Adipocyte (in vitro differentiated cells): ENCODE measurements at regions not wholly inside any gene's neighbourhood (a gene's known extent, or its start where the extent isn't known, plus 50 kb on each side); places are given as distances from the start of the nearest gene placed in this dataset.

ENCODE experiments used
- DNase-seq: peaks from one replicate; pipeline ENCODE4 v3.0.0-alpha.2; 2015; ENCODE audit warnings: low read depth
- H3K27me3 ChIP-seq: replicated peaks from 2 replicates; pipeline ENCODE4 v1.7.0; 2013; ENCODE audit warnings: mild to moderate bottlenecking, low read length, moderate library complexity; ENCODE audit not compliant: control insufficient read depth, insufficient read depth
- H3K36me3 ChIP-seq: 2 replicates; pipeline ENCODE4 v1.7.0; 2013; ENCODE audit warnings: low read length, mild to moderate bottlenecking, moderate library complexity; ENCODE audit not compliant: control insufficient read depth, insufficient read depth, severe bottlenecking
- H3K4me1 ChIP-seq: 2 replicates; pipeline ENCODE4 v1.7.0; 2013; ENCODE audit warnings: mild to moderate bottlenecking, low read length, moderate library complexity; ENCODE audit not compliant: control insufficient read depth, insufficient read depth
- H3K4me3 ChIP-seq: 2 replicates; pipeline ENCODE4 v1.7.0; 2013; ENCODE audit warnings: mild to moderate bottlenecking, low read length, moderate library complexity
- H3K9ac ChIP-seq: 2 replicates; pipeline ENCODE4 v1.7.0; 2013; ENCODE audit warnings: mild to moderate bottlenecking, low read length, moderate library complexity
- H3K9me3 ChIP-seq: 2 replicates; pipeline ENCODE4 v1.7.0; 2013; ENCODE audit warnings: mild to moderate bottlenecking, low read length, moderate library complexity; ENCODE audit not compliant: control insufficient read depth

DNA sequence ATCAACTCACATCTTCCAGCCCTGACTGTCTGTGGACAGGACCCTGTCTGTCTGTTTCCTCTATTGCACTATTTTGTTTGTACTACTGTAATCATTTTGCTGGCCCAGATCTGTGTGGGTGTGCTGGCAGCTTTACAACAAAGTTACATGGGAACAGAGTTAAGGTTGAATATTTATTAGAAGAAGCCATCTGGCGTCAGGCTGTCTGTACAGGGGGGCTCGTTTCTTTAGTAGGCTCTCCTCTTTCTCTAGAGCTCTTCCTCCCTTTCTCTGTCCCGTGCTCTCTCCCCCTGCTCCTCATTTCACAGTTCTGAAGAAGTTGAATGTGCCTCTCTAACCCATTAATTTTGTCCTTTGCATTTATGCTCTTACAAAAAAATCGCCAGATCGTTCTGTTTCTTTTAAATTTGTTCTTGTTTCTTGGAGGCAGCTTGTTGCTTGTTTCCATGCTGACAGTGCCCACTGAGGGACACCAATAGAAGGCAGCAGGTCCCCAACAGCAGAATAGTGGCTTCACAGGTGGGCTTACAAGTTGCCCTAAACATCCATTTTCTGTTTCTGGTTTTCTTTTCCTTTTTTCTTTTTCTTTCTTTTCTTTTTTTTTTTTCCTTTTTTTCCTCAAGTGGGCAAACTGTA is 315.2 kb upstream of the ZEB2 start:
- Histone ChIP-seq H3K9ac (peak overlapping the region; percentile 16), H3K4me3 (peak overlapping the region; percentile 53), H3K4me1 (peaks cover 35% of the 10 kb centered on the region), H3K27me3 (no peaks in the 10 kb centered on the region), H3K9me3 (no peaks in the 10 kb centered on the region), H3K36me3 (no peaks in the 10 kb centered on the region)
- DNase-seq: peak; percentile 57

DNA sequence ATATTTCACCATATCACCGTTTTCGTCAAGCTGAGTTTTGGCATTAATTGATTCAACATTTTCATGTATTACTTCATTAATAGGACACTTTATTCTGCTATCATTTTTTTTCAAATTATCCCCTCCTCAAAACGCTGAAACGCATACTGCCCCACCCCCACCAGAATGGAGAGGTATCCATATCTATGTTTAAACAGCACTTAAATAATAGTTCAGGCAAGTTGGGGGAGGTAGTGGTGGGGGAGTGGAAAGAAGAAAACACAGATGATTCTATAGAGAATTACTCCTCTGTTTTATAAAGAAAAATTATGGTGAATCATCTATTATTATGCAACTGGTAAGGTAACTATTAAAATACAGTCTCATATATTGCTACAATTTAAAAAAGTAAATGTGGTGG is 314.4 kb upstream of the ZEB2 start:
- H3K27me3 ChIP-seq: no peaks in the 10 kb centered on the region
- H3K4me3 ChIP-seq: no peak overlapping the region
- H3K4me1 ChIP-seq: peaks cover 35% of the 10 kb centered on the region
- no peak overlapping the region for H3K9ac ChIP-seq
- no peak for DNase-seq
- H3K9me3 ChIP-seq: no peaks in the 10 kb centered on the region
- H3K36me3 ChIP-seq: no peaks in the 10 kb centered on the region

DNA sequence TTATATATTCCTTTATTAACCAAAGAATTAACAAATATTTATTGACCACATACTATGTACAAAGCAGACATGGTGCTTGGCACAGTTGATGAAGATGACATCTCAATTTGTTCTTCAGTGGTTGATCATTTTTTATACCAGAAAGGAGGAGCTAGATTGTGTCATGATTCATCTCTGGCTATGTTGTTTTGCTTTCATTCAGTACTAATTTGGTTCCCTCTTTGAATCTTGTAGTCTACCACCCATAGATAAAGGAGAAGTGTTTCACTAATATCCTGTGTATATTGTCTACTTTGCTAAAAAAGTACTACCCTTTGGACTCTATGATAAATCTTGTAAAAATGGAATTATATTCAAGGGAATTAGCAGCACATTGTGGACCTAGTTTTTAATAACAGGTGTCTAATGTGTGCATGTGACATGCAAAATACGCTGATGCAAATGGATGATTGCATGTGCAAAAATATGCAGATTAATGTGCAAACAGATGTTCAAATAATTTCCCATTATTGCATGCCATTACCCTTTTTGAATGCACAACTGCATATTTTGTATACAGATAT is 313.2 kb upstream of the ZEB2 start:
- Histone ChIP-seq H3K27me3 (no peaks in the 10 kb centered on the region), H3K9me3 (no peaks in the 10 kb centered on the region), H3K4me1 (peaks cover 35% of the 10 kb centered on the region), H3K4me3 (no peak overlapping the region), H3K36me3 (no peaks in the 10 kb centered on the region), H3K9ac (no peak overlapping the region)
- DNase-seq: no peak

DNA sequence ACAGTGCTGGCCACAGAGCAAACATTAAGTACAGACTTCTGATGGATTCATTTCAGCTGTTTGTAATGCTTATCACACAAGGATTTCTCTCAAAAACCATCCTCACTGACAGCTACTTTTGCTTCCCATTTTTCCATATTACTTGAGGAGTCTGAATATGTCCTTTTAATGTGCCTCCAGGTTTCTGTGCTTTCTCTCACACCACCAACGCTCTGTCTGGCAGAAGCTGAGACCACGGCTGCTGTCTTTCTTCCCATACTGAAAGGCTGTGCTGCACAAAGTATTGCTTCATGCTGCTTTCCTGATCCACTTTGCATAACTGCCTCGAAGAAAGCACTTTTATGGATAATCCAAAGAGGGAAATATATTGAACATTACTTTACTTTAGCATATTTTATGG is 312.1 kb upstream of the ZEB2 start:
- Histone ChIP-seq H3K9me3 (no peaks in the 10 kb centered on the region), H3K4me1 (peaks cover 28% of the 10 kb centered on the region), H3K9ac (no peak overlapping the region), H3K4me3 (no peak overlapping the region), H3K27me3 (no peaks in the 10 kb centered on the region), H3K36me3 (no peaks in the 10 kb centered on the region)
- DNase-seq: no peak

GRCh38 chr2:144830543-144830942 is 310.6 kb upstream of the ZEB2 start:
- H3K4me3 ChIP-seq: no peak overlapping the region
- no peaks in the 10 kb centered on the region for H3K36me3 ChIP-seq
- H3K9ac ChIP-seq: no peak overlapping the region
- no peaks in the 10 kb centered on the region for H3K27me3 ChIP-seq
- DNase-seq: peak; percentile 33
- no peaks in the 10 kb centered on the region for H3K9me3 ChIP-seq
- H3K4me1 ChIP-seq: peaks cover 13% of the 10 kb centered on the region

GRCh38 chr2:144827404-144827803 is 307.5 kb upstream of the ZEB2 start:
- Histone ChIP-seq H3K9ac (no peak overlapping the region), H3K9me3 (no peaks in the 10 kb centered on the region), H3K36me3 (no peaks in the 10 kb centered on the region), H3K27me3 (no peaks in the 10 kb centered on the region), H3K4me1 (no peaks in the 10 kb centered on the region), H3K4me3 (no peak overlapping the region)
- DNase-seq: no peak

GRCh38 chr2:144826105-144826504 is 306.2 kb upstream of the ZEB2 start:
- DNase-seq: no peak
- Histone ChIP-seq H3K36me3 (no peaks in the 10 kb centered on the region), H3K9me3 (peaks cover 3% of the 10 kb centered on the region), H3K27me3 (no peaks in the 10 kb centered on the region), H3K9ac (no peak overlapping the region), H3K4me3 (no peak overlapping the region), H3K4me1 (no peaks in the 10 kb centered on the region)

DNA sequence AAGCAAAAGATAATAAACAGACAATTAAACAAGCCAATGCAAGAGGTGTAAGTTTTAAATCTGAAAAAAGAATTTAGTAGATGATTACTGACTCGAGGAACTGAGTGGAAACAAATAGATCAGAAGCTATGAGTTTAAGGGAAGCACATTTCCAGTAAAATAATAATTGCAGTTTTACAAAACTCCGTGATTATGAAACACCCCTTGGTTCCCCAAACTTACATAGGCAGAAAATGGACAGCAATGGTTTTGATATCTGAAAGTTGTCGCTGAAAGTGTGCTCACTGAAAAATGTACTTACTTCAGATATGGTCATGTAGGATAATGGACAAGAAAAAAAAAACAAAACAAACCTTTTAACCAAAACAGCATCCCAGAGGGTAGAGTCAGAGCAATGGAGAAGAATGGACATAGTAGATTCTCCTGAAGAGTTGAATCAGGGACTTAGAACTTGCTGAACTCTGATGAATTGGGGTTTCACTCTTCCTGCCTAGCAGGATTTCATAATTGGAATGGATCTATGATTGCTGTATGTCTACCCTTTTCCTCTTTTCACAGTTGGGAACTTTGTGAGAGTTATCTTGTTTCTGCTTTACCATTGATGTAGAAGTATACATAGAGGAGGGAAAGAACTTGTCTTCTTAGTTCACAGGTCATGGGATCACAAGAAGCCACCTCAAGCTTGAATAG is 305.6 kb upstream of the ZEB2 start:
- H3K9ac ChIP-seq: no peak overlapping the region
- DNase-seq: no peak
- no peaks in the 10 kb centered on the region for H3K27me3 ChIP-seq
- H3K36me3 ChIP-seq: no peaks in the 10 kb centered on the region
- H3K4me3 ChIP-seq: no peak overlapping the region
- peaks cover 7% of the 10 kb centered on the region for H3K9me3 ChIP-seq
- no peaks in the 10 kb centered on the region for H3K4me1 ChIP-seq

- no peak for DNase-seq
- no peaks in the 10 kb centered on the region for H3K27me3 ChIP-seq
- peaks cover 11% of the 10 kb centered on the region for H3K9me3 ChIP-seq
- no peak overlapping the region for H3K4me3 ChIP-seq
- H3K4me1 ChIP-seq: no peaks in the 10 kb centered on the region
- no peak overlapping the region for H3K9ac ChIP-seq
- H3K36me3 ChIP-seq: no peaks in the 10 kb centered on the region
These were observed 304.6 kb upstream of the ZEB2 start for GRCh38 chr2:144824306-144825080.

DNA sequence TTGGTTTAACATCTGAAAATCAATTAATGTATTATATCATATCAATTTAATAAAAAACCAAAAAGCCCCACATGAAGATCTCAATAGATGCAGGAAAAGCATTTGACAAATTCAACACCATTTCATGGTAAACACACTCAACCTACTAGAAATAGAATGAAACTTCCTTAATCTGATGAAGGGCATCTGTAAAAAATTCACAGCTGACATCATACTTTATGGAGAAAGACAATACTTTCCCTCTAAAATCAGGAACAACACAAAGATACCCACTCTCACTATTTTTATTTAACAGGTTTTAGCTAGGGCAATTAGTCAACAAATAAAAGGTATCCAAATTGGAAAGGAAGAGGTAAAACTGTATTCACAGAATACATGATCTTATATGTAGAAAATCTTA is 303.0 kb upstream of the ZEB2 start:
- Histone ChIP-seq H3K27me3 (no peaks in the 10 kb centered on the region), H3K9ac (no peak overlapping the region), H3K36me3 (no peaks in the 10 kb centered on the region), H3K4me3 (no peak overlapping the region), H3K4me1 (no peaks in the 10 kb centered on the region), H3K9me3 (peaks cover 11% of the 10 kb centered on the region)
- DNase-seq: no peak

- no peak for DNase-seq
- Histone ChIP-seq H3K4me1 (no peaks in the 10 kb centered on the region), H3K4me3 (no peak overlapping the region), H3K36me3 (no peaks in the 10 kb centered on the region), H3K27me3 (no peaks in the 10 kb centered on the region), H3K9me3 (no peaks in the 10 kb centered on the region), H3K9ac (no peak overlapping the region)
These were observed 292.4 kb upstream of the ZEB2 start for GRCh38 chr2:144812288-144812687.
